B cell (primary cell): ENCODE measurements at regions not wholly inside any gene's neighbourhood (a gene's known extent, or its start where the extent isn't known, plus 50 kb on each side); places are given as distances from the start of the nearest gene placed in this dataset.

Experiments used
- CTCF ChIP-seq: fragments of 200-600 bp; IDR thresholded peaks from one replicate; pipeline ENCODE4 v1.8.0; 2022; ENCODE audit warnings: antibody characterized with exemption, mild to moderate bottlenecking
- EZH2 ChIP-seq: IDR thresholded peaks from 2 replicates; pipeline ENCODE4 v1.6.1; 2012; ENCODE audit warnings: borderline replicate concordance, low read depth, mild to moderate bottlenecking, moderate library complexity, low read length; ENCODE audit not compliant: insufficient read depth, poor library complexity, severe bottlenecking

GRCh38 chr6:41425511-41425910 is 90.1 kb downstream of the NCR2 start:
- TF ChIP-seq CTCF (no peak), EZH2 (no peak)
